Prostate gland (tissue), 2 donors: ENCODE measurements at regions not wholly inside any gene's neighbourhood (a gene's known extent, or its start where the extent isn't known, plus 50 kb on each side); places are given as distances from the start of the nearest gene placed in this dataset.

ENCODE experiments used
- POLR2A ChIP-seq: fragments of 450-650 bp; IDR thresholded peaks from one replicate; pipeline ENCODE4 v1.6.1; 2016; ENCODE audit warnings: antibody characterized with exemption, mild to moderate bottlenecking
- POLR2AphosphoS5 ChIP-seq: sonication (generic); formaldehyde crosslinking; IDR thresholded peaks from one replicate; pipeline ENCODE4 v1.6.1; 2017; ENCODE audit warnings: antibody characterized with exemption
- TF ChIP-seq, protein P1 (sequence below), 4 experiments: fragments of 200-600 bp in 2 of 4; fragments of 450-650 bp in 2 of 4; sonication (generic) in 2 of 4; IDR thresholded peaks; 1 replicate in 3 of 4; 2 replicates in 1 of 4; pipeline ENCODE4 v1.5.1; 2016 to 2019; ENCODE audit warnings: antibody characterized with exemption in 4 of 4, mild to moderate bottlenecking in 2 of 4, moderate library complexity in 2 of 4

DNA sequence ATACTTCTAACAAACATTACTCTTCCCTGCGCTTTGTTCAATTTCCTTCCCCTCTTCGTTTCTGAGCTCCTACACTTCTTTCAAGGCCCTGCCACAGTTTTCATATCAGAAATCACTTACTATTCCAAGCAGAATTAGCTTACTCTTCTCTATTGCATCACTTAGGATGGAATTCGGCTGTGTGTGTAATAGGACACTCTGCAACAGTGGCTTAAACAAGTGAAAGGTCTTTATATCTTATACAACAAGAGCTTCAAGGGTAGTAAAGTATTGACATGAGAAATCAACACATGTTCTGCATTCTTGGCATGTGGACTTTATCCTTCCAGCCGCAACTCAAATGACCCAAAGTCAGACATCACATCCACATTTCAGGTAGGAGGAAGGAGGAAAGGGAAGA, 279.6 kb downstream of the PCDH20 start:
- TF ChIP-seq POLR2A (no peak), POLR2AphosphoS5 (no peak)
- TF ChIP-seq, protein P1, sequence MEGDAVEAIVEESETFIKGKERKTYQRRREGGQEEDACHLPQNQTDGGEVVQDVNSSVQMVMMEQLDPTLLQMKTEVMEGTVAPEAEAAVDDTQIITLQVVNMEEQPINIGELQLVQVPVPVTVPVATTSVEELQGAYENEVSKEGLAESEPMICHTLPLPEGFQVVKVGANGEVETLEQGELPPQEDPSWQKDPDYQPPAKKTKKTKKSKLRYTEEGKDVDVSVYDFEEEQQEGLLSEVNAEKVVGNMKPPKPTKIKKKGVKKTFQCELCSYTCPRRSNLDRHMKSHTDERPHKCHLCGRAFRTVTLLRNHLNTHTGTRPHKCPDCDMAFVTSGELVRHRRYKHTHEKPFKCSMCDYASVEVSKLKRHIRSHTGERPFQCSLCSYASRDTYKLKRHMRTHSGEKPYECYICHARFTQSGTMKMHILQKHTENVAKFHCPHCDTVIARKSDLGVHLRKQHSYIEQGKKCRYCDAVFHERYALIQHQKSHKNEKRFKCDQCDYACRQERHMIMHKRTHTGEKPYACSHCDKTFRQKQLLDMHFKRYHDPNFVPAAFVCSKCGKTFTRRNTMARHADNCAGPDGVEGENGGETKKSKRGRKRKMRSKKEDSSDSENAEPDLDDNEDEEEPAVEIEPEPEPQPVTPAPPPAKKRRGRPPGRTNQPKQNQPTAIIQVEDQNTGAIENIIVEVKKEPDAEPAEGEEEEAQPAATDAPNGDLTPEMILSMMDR (IDR thresholded peaks at IDR 0.05), result no peak
